H1 (cell line): ENCODE measurements at regions not wholly inside any gene's neighbourhood (a gene's known extent, or its start where the extent isn't known, plus 50 kb on each side); places are given as distances from the start of the nearest gene placed in this dataset.

Experiments used
- CTCF ChIA-PET: fragments of 300-600 bp; sonication (Branson Sonifier 250); formaldehyde crosslinking; loops from one replicate; lab custom pipeline; 2021; ENCODE audit not compliant: partially characterized antibody; lab: Charles Lee
- POLR2A ChIA-PET: fragments of 300-600 bp; sonication (Branson Sonifier 250); formaldehyde crosslinking; loops from one replicate; lab custom pipeline; 2021; ENCODE audit warnings: inconsistent platforms; ENCODE audit not compliant: partially characterized antibody; lab: Charles Lee
- DNase-seq, 2 experiments: peaks; one replicate each; pipeline versions ENCODE4 v3.0.0 to v3.0.0-alpha.2; 2010 to 2022; ENCODE audit warnings: low spot score in 2 of 2, low read depth in 1 of 2, mixed read lengths in 1 of 2
- FAIRE-seq: peaks from 2 replicates; lab custom pipeline; 2011; peaks lifted over from hg19 to GRCh38; lab: Jason Lieb, UNC
- H2AFZ ChIP-seq: 2 replicates; pipeline ENCODE4 v1.8.1; 2012; ENCODE audit warnings: low read length, inconsistent platforms
- H2AK5ac ChIP-seq: 2 replicates; pipeline ENCODE4 v1.6.1; 2013; ENCODE audit warnings: low read depth, low read length
- H2BK120ac ChIP-seq: replicated peaks from 2 replicates; pipeline ENCODE3; 2013; ENCODE audit warnings: low read depth, low read length, inconsistent platforms
- H2BK12ac ChIP-seq: 2 replicates; pipeline ENCODE4 v1.6.1; 2013; ENCODE audit warnings: low read depth, low read length
- H2BK15ac ChIP-seq: 2 replicates; pipeline ENCODE4 v1.6.1; 2013; ENCODE audit warnings: low read length
- H2BK20ac ChIP-seq: 2 replicates; pipeline ENCODE4 v1.6.1; 2013; ENCODE audit warnings: low read length
- H2BK5ac ChIP-seq: 2 replicates; pipeline ENCODE4 v1.6.1; 2013; ENCODE audit warnings: low read depth, low read length
- H3K14ac ChIP-seq: 2 replicates; pipeline ENCODE4 v1.6.1; 2013; ENCODE audit warnings: inconsistent platforms; ENCODE audit not compliant: insufficient read length
- H3K18ac ChIP-seq: 2 replicates; pipeline ENCODE4 v1.6.1; 2013; ENCODE audit warnings: low read length; ENCODE audit errors: extremely low read depth
- H3K23ac ChIP-seq: 2 replicates; pipeline ENCODE4 v1.6.1; 2013; ENCODE audit warnings: inconsistent platforms; ENCODE audit not compliant: insufficient read length
- H3K23me2 ChIP-seq: 2 replicates; pipeline ENCODE4 v1.6.1; 2013; ENCODE audit warnings: low read depth, low read length
- H3K27ac ChIP-seq: 2 replicates; pipeline ENCODE4 v1.6.1; 2011; ENCODE audit warnings: low read depth, low read length, inconsistent platforms
- H3K27me3 ChIP-seq, 4 experiments: replicated peaks in 1 of 4; 1 replicate in 1 of 4; 2 replicates in 3 of 4; pipeline versions ENCODE4 v1.6.1 to v1.8.1; 2011 to 2013; ENCODE audit warnings: low read length in 3 of 4, mild to moderate bottlenecking in 3 of 4, inconsistent platforms in 2 of 4, mixed read lengths in 2 of 4, moderate library complexity in 1 of 4; ENCODE audit not compliant: control insufficient read depth in 3 of 4, insufficient read depth in 3 of 4; ENCODE audit errors: extremely low read depth in 1 of 4
- H3K36me3 ChIP-seq, 4 experiments: 2 replicates each; pipeline versions ENCODE4 v1.6.1 to v1.8.1; 2011 to 2013; ENCODE audit warnings: mild to moderate bottlenecking in 4 of 4, low read length in 3 of 4, moderate library complexity in 2 of 4, control low read depth in 1 of 4, inconsistent platforms in 1 of 4; ENCODE audit not compliant: insufficient read depth in 4 of 4, control insufficient read depth in 2 of 4
- H3K4ac ChIP-seq: replicated peaks from 2 replicates; pipeline ENCODE3; 2013; ENCODE audit warnings: low read length, low read depth, mixed read lengths, inconsistent platforms; ENCODE audit not compliant: insufficient read length
- H3K4me1 ChIP-seq, 4 experiments: replicated peaks in 1 of 4; 1 replicate in 1 of 4; 2 replicates in 3 of 4; pipeline versions ENCODE4 v1.6.1 to v1.8.1; 2011 to 2013; ENCODE audit warnings: low read length in 3 of 4, inconsistent platforms in 2 of 4, mixed read lengths in 1 of 4; ENCODE audit not compliant: insufficient read depth in 4 of 4, control insufficient read depth in 3 of 4
- H3K4me2 ChIP-seq, 2 experiments: 2 replicates each; pipeline versions ENCODE4 v1.6.1 to v1.8.1; 2011 to 2013; ENCODE audit warnings: low read depth in 2 of 2, low read length in 2 of 2, control low read depth in 1 of 2, inconsistent platforms in 1 of 2, mild to moderate bottlenecking in 1 of 2; ENCODE audit not compliant: insufficient read depth in 1 of 2
- H3K4me3 ChIP-seq, 4 experiments: fragments of 200-600, 300-600 bp in 1 of 4; sonication (generic), shearing (Covaris generic), sonication (Bioruptor Twin) in 1 of 4; 2 replicates each; pipeline versions ENCODE4 v1.5.1 to v1.8.1; 2011 to 2016; ENCODE audit warnings: low read length in 4 of 4, low read depth in 3 of 4, control low read depth in 2 of 4, inconsistent platforms in 2 of 4, mild to moderate bottlenecking in 2 of 4, mixed read lengths in 1 of 4, moderate library complexity in 1 of 4; ENCODE audit not compliant: insufficient read depth in 2 of 4; ENCODE audit errors: extremely low read depth in 1 of 4
- H3K56ac ChIP-seq: replicated peaks from 2 replicates; pipeline ENCODE3; 2013; ENCODE audit warnings: low read depth, mild to moderate bottlenecking, mixed read lengths, low read length, inconsistent platforms; ENCODE audit not compliant: insufficient read length
- H3K79me1 ChIP-seq: 2 replicates; pipeline ENCODE4 v1.6.1; 2013; ENCODE audit warnings: low read depth, low read length, control low read depth
- H3K79me2 ChIP-seq, 2 experiments: 2 replicates each; pipeline versions ENCODE4 v1.6.1 to v1.8.1; 2012 to 2013; ENCODE audit warnings: low read length in 2 of 2, mild to moderate bottlenecking in 2 of 2, inconsistent platforms in 1 of 2; ENCODE audit not compliant: insufficient read depth in 2 of 2, control insufficient read depth in 1 of 2
- H3K9ac ChIP-seq, 4 experiments: replicated peaks in 1 of 4; 1 replicate in 1 of 4; 2 replicates in 3 of 4; pipeline versions ENCODE4 v1.6.1 to v1.8.1; 2011 to 2013; ENCODE audit warnings: low read depth in 3 of 4, low read length in 3 of 4, control low read depth in 2 of 4, mild to moderate bottlenecking in 2 of 4, moderate library complexity in 2 of 4, inconsistent platforms in 1 of 4; ENCODE audit errors: extremely low read depth in 1 of 4
- H3K9me3 ChIP-seq, 2 experiments: 2 replicates each; pipeline versions ENCODE4 v1.6.1 to v1.8.1; 2012 to 2013; ENCODE audit warnings: mild to moderate bottlenecking in 2 of 2, moderate library complexity in 2 of 2, control low read depth in 1 of 2, inconsistent platforms in 1 of 2, low read depth in 1 of 2, low read length in 1 of 2, mixed read lengths in 1 of 2; ENCODE audit not compliant: insufficient read depth in 2 of 2
- H4K20me1 ChIP-seq, 2 experiments: replicated peaks in 1 of 2; 2 replicates each; pipeline versions ENCODE3 to v1.8.1; 2011 to 2013; ENCODE audit warnings: inconsistent platforms in 2 of 2, low read length in 2 of 2, mild to moderate bottlenecking in 1 of 2; ENCODE audit not compliant: insufficient read depth in 2 of 2, control insufficient read depth in 1 of 2
- H4K5ac ChIP-seq: 2 replicates; pipeline ENCODE4 v1.6.1; 2013; ENCODE audit warnings: low read length, low read depth, mixed read lengths, inconsistent platforms; ENCODE audit not compliant: insufficient read length
- H4K8ac ChIP-seq: 2 replicates; pipeline ENCODE4 v1.8.0; 2013; ENCODE audit warnings: mild to moderate bottlenecking, moderate library complexity, low read length, inconsistent platforms; ENCODE audit not compliant: insufficient read depth; ENCODE audit errors: extremely low read depth
- H4K91ac ChIP-seq: replicated peaks from 2 replicates; pipeline ENCODE3; 2013; ENCODE audit warnings: low read length, mixed read lengths, inconsistent platforms; ENCODE audit not compliant: insufficient read length
- BACH1 ChIP-seq: IDR thresholded peaks from 2 replicates; pipeline ENCODE4 v1.6.1; 2012; ENCODE audit warnings: low read length, improper control_type of control experiment
- CBX8 ChIP-seq: fragments of 300-800, 300-1000 bp; sonication (generic); IDR thresholded peaks from 2 replicates; pipeline ENCODE4 v1.7.1; 2016; ENCODE audit warnings: low read depth, low read length, borderline replicate concordance
- CHD1 ChIP-seq: IDR thresholded peaks from 2 replicates; pipeline ENCODE4 v1.6.1; 2012; ENCODE audit warnings: low read depth, low read length, improper control_type of control experiment
- CTBP2 ChIP-seq: IDR thresholded peaks from 2 replicates; pipeline ENCODE4 v1.7.0; 2011; ENCODE audit warnings: borderline replicate concordance, mild to moderate bottlenecking, moderate library complexity, mixed read lengths, low read length; ENCODE audit not compliant: insufficient read depth, insufficient read length
- EGR1 ChIP-seq: IDR thresholded peaks from 2 replicates; pipeline ENCODE4 v1.6.1; 2011; ENCODE audit warnings: low read depth, low read length, borderline replicate concordance
- EP300 ChIP-seq, 2 experiments: IDR thresholded peaks; 1 replicate in 1 of 2; 2 replicates in 1 of 2; pipeline ENCODE4 v1.6.1; 2011 to 2012; ENCODE audit warnings: low read depth in 2 of 2, low read length in 2 of 2, mild to moderate bottlenecking in 2 of 2, borderline replicate concordance in 1 of 2, inconsistent platforms in 1 of 2, moderate library complexity in 1 of 2
- JUN ChIP-seq: IDR thresholded peaks from 2 replicates; pipeline ENCODE4 v1.6.1; 2011; ENCODE audit warnings: low read depth, mild to moderate bottlenecking, improper control_type of control experiment, low read length
- JUND ChIP-seq: IDR thresholded peaks from 2 replicates; pipeline ENCODE4 v1.6.1; 2011; ENCODE audit warnings: mild to moderate bottlenecking, improper control_type of control experiment, low read length
- KDM5A ChIP-seq: fragments of 200-600 bp; IDR thresholded peaks from 2 replicates; pipeline ENCODE4 v1.7.1; 2012; ENCODE audit warnings: mild to moderate bottlenecking, low read length, inconsistent platforms, mixed read lengths
- POLR2AphosphoS5 ChIP-seq: IDR thresholded peaks from 2 replicates; pipeline ENCODE4 v1.6.1; 2011; ENCODE audit warnings: low read depth, low read length
- POU5F1 ChIP-seq: IDR thresholded peaks from 2 replicates; pipeline ENCODE4 v1.6.1; 2011; ENCODE audit warnings: low read depth, mild to moderate bottlenecking, low read length, moderate library complexity
- RBBP5 ChIP-seq: IDR thresholded peaks from 2 replicates; pipeline ENCODE4 v1.7.1; 2012; ENCODE audit warnings: low read depth, mild to moderate bottlenecking, inconsistent platforms, low read length, moderate library complexity, borderline replicate concordance
- RXRA ChIP-seq: IDR thresholded peaks from 2 replicates; pipeline ENCODE4 v1.6.1; 2011; ENCODE audit warnings: low read depth, mild to moderate bottlenecking, low read length, moderate library complexity; ENCODE audit not compliant: insufficient read depth
- TBP ChIP-seq: IDR thresholded peaks from 2 replicates; pipeline ENCODE4 v1.6.1; 2011; ENCODE audit warnings: low read depth, low read length, improper control_type of control experiment
- USF2 ChIP-seq: IDR thresholded peaks from 2 replicates; pipeline ENCODE4 v1.6.1; 2011; ENCODE audit warnings: low read length, improper control_type of control experiment
- WGBS, 2 experiments: shearing (Covaris generic) in 1 of 2; methylation state at CpG; one replicate each; pipeline versions ENCODE4 v1.1.6 to v1.1.7; 2013 to 2015; ENCODE audit warnings: low lambda C conversion rate in 2 of 2, mixed read lengths in 2 of 2, inconsistent platforms in 1 of 2, low coverage in 1 of 2, missing lambda C conversion rate in 1 of 2; ENCODE audit not compliant: insufficient replicate concordance in 2 of 2, insufficient coverage in 1 of 2, insufficient read length in 1 of 2; ENCODE audit errors: extremely low coverage in 1 of 2, missing lambda C conversion rate in 1 of 2; 5-methylcytosine and 5-hydroxymethylcytosine counted together

- Histone ChIP-seq H3K14ac (no peak overlapping the region), H2BK15ac (no peak overlapping the region), H4K91ac (no peak overlapping the region), H3K23me2 (no peaks in the 10 kb centered on the region; the same call in 1 of the 2 replicates), H2AK5ac (no peak overlapping the region), H3K18ac (no peak overlapping the region), H3K4me3 (no peak overlapping the region), H4K8ac (no peak overlapping the region), H3K4me1 (no peaks in the 10 kb centered on the region), H3K56ac (no peak overlapping the region), H3K27ac (no peak overlapping the region), H3K27me3 (no peaks in the 10 kb centered on the region), H2BK120ac (no peak overlapping the region), H3K23ac (no peak overlapping the region), H3K36me3 (no peaks in the 10 kb centered on the region), H4K20me1 (no peaks in the 10 kb centered on the region), H2BK5ac (no peak overlapping the region), H3K4ac (no peak overlapping the region), H4K5ac (no peak overlapping the region), H3K9ac (no peak overlapping the region), H2BK12ac (no peak overlapping the region), H2AFZ (no peak overlapping the region), H3K4me2 (no peak overlapping the region), H3K79me1 (no peaks in the 10 kb centered on the region), H3K79me2 (no peaks in the 10 kb centered on the region), H2BK20ac (no peak overlapping the region), H3K9me3 (no peaks in the 10 kb centered on the region)
- FAIRE-seq = no peak
- WGBS, 2 experiments = 88% methylated on average over 2 of the region's 2 CpGs; no CpG with 5 or more reads in 1 of the 2 experiments
- ChIA-PET CTCF (interaction anchor here (1.1 to 2.2 kb wide), 2 partner anchors 238 to 379 kb away, joined by 3 to 7 read pairs; no protein-coding TSS in a partner anchor), POLR2A (no interaction called here)
- DNase-seq = no peak
- no peak for TF ChIP-seq RBBP5
- no peak for TF ChIP-seq RXRA
- TF ChIP-seq CTBP2 = no peak
- no peak for TF ChIP-seq JUN
- TF ChIP-seq TBP = no peak
- no peak for TF ChIP-seq BACH1
- TF ChIP-seq JUND = no peak
- no peak for TF ChIP-seq KDM5A
- no peak for TF ChIP-seq EP300 (IDR thresholded peaks at IDR 0.05; ENCODE audit: borderline replicate concordance in 1 of 2, low read depth in 2 of 2, low read length in 2 of 2)
- no peak for TF ChIP-seq POLR2AphosphoS5
- no peak for TF ChIP-seq USF2
- TF ChIP-seq POU5F1 = no peak
- no peak for TF ChIP-seq CBX8
- TF ChIP-seq EGR1 = no peak
- no peak for TF ChIP-seq CHD1
These were observed 507.2 kb downstream of the NFIB start for GRCh38 chr9:13806714-13807113.
